Heart left ventricle (tissue), 13 donors: ENCODE measurements at regions not wholly inside any gene's neighbourhood (a gene's known extent, or its start where the extent isn't known, plus 50 kb on each side); places are given as distances from the start of the nearest gene placed in this dataset.

Experiments used
- CTCF ChIP-seq, 12 donors: fragments of 200-600 bp; sonication (generic) in 4 of 12; IDR thresholded peaks; one replicate each; pipeline versions ENCODE4 v1.5.0 to v1.8.0; 2018 to 2022; ENCODE audit warnings: antibody characterized with exemption in 12 of 12, mild to moderate bottlenecking in 5 of 12
- POLR2A ChIP-seq, 2 donors: fragments of 450-650 bp; IDR thresholded peaks; one replicate each; pipeline ENCODE4 v1.6.1; 2017; ENCODE audit warnings: antibody characterized with exemption in 2 of 2, mild to moderate bottlenecking in 2 of 2, moderate library complexity in 2 of 2
- donor health status: ischemic (EF 13 %, LVEDD 7.1; RV severe dilation, severe dysfunction).
- donor health status: DM: no; HTN: yes; CAD: no.
- donor health status: DM: no; HTN: no; CAD: no.
- donor health status: ischemic (EF 25% LVEDD 6.9; RV normal size, moderate dysfunction).
- donor health status: ischemic (EF 25% LVEDD 5.7; RV mildly dilated, moderate dysfunction).
- donor health status: ischemic (EF 35%, LVEDD 5.7; RV mildly dilated, moderate dysfunction).
- donor health status: nonischemic (EF 11% LVEDD 7.7; RV severe dilation, severe dysfunction).
- donor health status: DM: yes; HTN: yes; CAD: no.
- donor health status: PGD.
- donor health status: ischemic (EF 29% LVEDD 5.4; RV normal size, mild dysfunction).
- donor health status: nonischemic (EF 23%, LVEDD 6.1; RV moderate dilation, normal function).

DNA sequence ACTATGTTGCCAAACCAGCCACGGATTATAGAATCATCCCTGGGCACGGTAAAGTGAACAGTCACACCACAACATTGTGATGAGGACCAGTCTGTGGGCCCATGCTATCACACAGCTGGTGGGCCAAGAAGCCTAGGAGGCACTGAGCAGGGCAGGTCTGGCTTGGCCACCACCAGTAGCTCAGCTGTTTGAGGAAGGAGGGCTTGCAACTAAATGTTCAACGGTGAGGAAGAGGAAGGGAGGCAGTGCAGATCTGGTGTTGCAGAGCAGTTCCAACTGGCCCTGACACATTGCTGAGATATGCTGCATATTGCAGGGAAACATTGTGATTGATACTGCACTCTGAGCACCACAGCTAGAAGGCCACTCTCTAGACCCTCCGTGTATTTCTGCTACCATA lies 77.9 kb upstream of the ATG10 start:
- TF ChIP-seq CTCF (IDR thresholded peaks at IDR 0.05) (no peak), POLR2A (IDR thresholded peaks at IDR 0.05) (no peak)
